ENCODE measurements at regions not wholly inside any gene's neighbourhood (a gene's known extent, or its start where the extent isn't known, plus 50 kb on each side); places are given as distances from the start of the nearest gene placed in this dataset.

DNA sequence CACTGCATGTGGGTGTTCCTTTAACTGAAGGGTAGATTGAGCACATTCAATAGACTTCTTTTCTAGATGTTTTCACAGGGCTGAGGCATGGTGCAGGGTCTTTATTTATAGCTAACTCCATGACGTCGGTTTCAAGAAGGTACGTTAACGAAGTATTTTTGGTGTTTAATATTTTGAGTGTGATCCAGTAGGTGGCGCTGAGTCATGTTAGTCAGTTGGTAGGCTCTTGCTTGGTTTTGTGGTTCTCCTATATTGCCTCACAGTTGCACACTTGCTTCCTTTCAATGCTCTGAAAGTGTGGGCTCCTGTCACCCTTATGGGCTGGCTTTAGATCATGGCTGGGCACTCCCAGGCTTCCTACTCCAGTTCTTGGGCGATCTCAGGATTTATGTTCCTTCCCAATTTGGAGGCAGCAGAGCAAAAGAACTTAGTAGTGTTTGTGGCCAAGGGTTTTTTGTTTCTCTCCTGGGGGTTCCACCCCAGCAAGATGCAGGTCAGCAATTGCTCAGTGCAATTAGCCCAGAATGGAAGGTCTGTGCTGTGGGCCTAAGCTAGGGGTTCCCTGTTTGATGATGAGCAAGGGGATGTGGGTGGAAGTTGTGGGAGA is 471.6 kb upstream of the FOXG1 start:
- H3K27me3 ChIP-seq = no peaks in the 10 kb centered on the region
- no peaks in the 10 kb centered on the region for H3K36me3 ChIP-seq
- TF ChIP-seq POLR2A (IDR thresholded peaks at IDR 0.05) = no peak
- TF ChIP-seq, protein P1, sequence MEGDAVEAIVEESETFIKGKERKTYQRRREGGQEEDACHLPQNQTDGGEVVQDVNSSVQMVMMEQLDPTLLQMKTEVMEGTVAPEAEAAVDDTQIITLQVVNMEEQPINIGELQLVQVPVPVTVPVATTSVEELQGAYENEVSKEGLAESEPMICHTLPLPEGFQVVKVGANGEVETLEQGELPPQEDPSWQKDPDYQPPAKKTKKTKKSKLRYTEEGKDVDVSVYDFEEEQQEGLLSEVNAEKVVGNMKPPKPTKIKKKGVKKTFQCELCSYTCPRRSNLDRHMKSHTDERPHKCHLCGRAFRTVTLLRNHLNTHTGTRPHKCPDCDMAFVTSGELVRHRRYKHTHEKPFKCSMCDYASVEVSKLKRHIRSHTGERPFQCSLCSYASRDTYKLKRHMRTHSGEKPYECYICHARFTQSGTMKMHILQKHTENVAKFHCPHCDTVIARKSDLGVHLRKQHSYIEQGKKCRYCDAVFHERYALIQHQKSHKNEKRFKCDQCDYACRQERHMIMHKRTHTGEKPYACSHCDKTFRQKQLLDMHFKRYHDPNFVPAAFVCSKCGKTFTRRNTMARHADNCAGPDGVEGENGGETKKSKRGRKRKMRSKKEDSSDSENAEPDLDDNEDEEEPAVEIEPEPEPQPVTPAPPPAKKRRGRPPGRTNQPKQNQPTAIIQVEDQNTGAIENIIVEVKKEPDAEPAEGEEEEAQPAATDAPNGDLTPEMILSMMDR (IDR thresholded peaks at IDR 0.05) = peak in 1 of 12 donors; percentile 14
- WGBS, 4 donors = 20 to 29% (median 25%) methylated on average over 6 of the region's 6 CpGs
- peaks cover 0 to 3% (median 0%) of the 10 kb centered on the region in 12 donors for H3K9me3 ChIP-seq
- ATAC-seq (no peak), DNase-seq (no peak)
- H3K4me1 ChIP-seq = no peaks in the 10 kb centered on the region
- no peak overlapping the region for H3K27ac ChIP-seq
- no peak overlapping the region for H3K4me3 ChIP-seq
- intact Hi-C loops (cut with DNase I) = no loop called here

GRCh38 chr14:28297559-28297958 is 469.0 kb upstream of the FOXG1 start:
- Histone ChIP-seq H3K4me1 (no peaks in the 10 kb centered on the region), H3K36me3 (no peaks in the 10 kb centered on the region), H3K27me3 (no peaks in the 10 kb centered on the region), H3K4me3 (no peak overlapping the region), H3K9me3 (peaks cover 0 to 15% (median 0%) of the 10 kb centered on the region in 12 donors), H3K27ac (no peak overlapping the region)
- WGBS, 4 donors = 67 to 100% (median 86%) methylated on average over 1 of the region's 1 CpG
- ATAC-seq (no peak), DNase-seq (no peak)
- intact Hi-C loops (cut with DNase I) = no loop called here
- no peak for TF ChIP-seq POLR2A (IDR thresholded peaks at IDR 0.05)
- TF ChIP-seq, protein P1 (IDR thresholded peaks at IDR 0.05) = no peak

- no peaks in the 10 kb centered on the region for H3K4me1 ChIP-seq
- no peak for ATAC-seq
- no peak for TF ChIP-seq POLR2A (IDR thresholded peaks at IDR 0.05)
- TF ChIP-seq, protein P1 (IDR thresholded peaks at IDR 0.05) = no peak
These were observed 468.4 kb upstream of the FOXG1 start for GRCh38 chr14:28298156-28298555.

DNA sequence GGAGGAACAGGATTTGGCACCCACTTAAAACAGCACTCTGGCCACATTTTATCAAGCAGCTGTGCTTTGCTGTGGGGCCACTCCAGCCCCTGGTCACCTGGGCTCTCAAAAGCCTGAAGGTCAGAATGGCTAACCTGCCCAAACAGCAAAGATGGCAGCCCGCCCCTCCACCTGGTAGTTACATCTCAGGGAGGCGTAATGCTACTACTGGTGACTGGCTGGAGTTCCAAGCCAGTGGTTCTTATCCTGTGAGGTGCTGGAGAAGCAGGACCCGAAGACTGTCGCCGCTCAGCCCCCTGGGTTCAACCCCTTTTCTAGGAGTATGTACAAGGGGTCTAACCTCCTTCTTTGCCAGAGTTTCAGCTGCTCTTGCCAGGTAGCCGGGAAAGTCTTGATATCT is 467.4 kb upstream of the FOXG1 start:
- Histone ChIP-seq H3K27me3 (no peaks in the 10 kb centered on the region), H3K4me1 (no peaks in the 10 kb centered on the region), H3K27ac (no peak overlapping the region), H3K36me3 (no peaks in the 10 kb centered on the region), H3K4me3 (no peak overlapping the region), H3K9me3 (peaks cover 0 to 15% (median 0%) of the 10 kb centered on the region in 12 donors)
- no peak for DNase-seq
- ATAC-seq = no peak
- TF ChIP-seq, protein P1 (IDR thresholded peaks at IDR 0.05) = no peak
- no peak for TF ChIP-seq POLR2A (IDR thresholded peaks at IDR 0.05)
- intact Hi-C loops (cut with DNase I) = no loop called here
- WGBS, 4 donors = 74 to 87% (median 83%) methylated on average over 4 to 6 of the region's 6 CpGs

More at GRCh38 chr14:28298156-28298555, 468.4 kb upstream of the FOXG1 start:
- no peak overlapping the region for H3K27ac ChIP-seq
- no peak for DNase-seq
- peaks cover 0 to 15% (median 0%) of the 10 kb centered on the region in 12 donors for H3K9me3 ChIP-seq
- no peaks in the 10 kb centered on the region for H3K27me3 ChIP-seq
- intact Hi-C loops (cut with DNase I) = no loop called here
- 67 to 79% (median 73%) methylated on average over 3 of the region's 3 CpGs for WGBS, 4 donors
- no peaks in the 10 kb centered on the region for H3K36me3 ChIP-seq
- H3K4me3 ChIP-seq = no peak overlapping the region

Measured in heart left ventricle (tissue), 16 donors.